ENCODE measurements at regions not wholly inside any gene's neighbourhood (a gene's known extent, or its start where the extent isn't known, plus 50 kb on each side); places are given as distances from the start of the nearest gene placed in this dataset.
A peak's percentile ranks its signal among the peaks of the same experiment; 100 is the strongest.

GRCh38 chr12:115507560-115507889, 770.0 kb downstream of the MED13L start:
- no peak for DNase-seq (ENCODE audit: low read depth)

GRCh38 chr12:115506822-115507559, 770.5 kb downstream of the MED13L start:
- DNase-seq (ENCODE audit: low read depth): no peak

GRCh38 chr12:115504306-115505290, 772.9 kb downstream of the MED13L start:
- DNase-seq (ENCODE audit: low read depth): no peak

- no peak for DNase-seq (ENCODE audit: low read depth)
These were observed 776.6 kb downstream of the MED13L start for GRCh38 chr12:115500872-115501271.

GRCh38 chr12:115495300-115495699, 782.2 kb downstream of the MED13L start:
- DNase-seq (ENCODE audit: low read depth): no peak

GRCh38 chr12:115492553-115492952, 784.9 kb downstream of the MED13L start:
- DNase-seq (ENCODE audit: low read depth): no peak

GRCh38 chr12:115491511-115492250, 785.8 kb downstream of the MED13L start:
- no peak for DNase-seq (ENCODE audit: low read depth)

- no peak for DNase-seq (ENCODE audit: low read depth)
These were observed 788.2 kb downstream of the MED13L start for GRCh38 chr12:115489253-115489652.

- no peak for DNase-seq (ENCODE audit: low read depth)
These were observed 791.5 kb downstream of the MED13L start for GRCh38 chr12:115485967-115486366.

- DNase-seq (ENCODE audit: low read depth): no peak
These were observed 792.0 kb downstream of the MED13L start for GRCh38 chr12:115485503-115485902.

- no peak for DNase-seq (ENCODE audit: low read depth)
These were observed 794.5 kb downstream of the MED13L start for GRCh38 chr12:115482943-115483342.

- no peak for DNase-seq (ENCODE audit: low read depth)
These were observed 796.4 kb downstream of the MED13L start for GRCh38 chr12:115481141-115481540.

GRCh38 chr12:115478505-115478904, 794.5 kb upstream of the TBX3 start:
- DNase-seq (ENCODE audit: low read depth): no peak

- DNase-seq (ENCODE audit: low read depth): no peak
These were observed 790.8 kb upstream of the TBX3 start for GRCh38 chr12:115474539-115475353.

- no peak for DNase-seq (ENCODE audit: low read depth)
These were observed 789.4 kb upstream of the TBX3 start for GRCh38 chr12:115473257-115473956.

GRCh38 chr12:115472852-115473251, 788.9 kb upstream of the TBX3 start:
- no peak for DNase-seq (ENCODE audit: low read depth)

- no peak for DNase-seq (ENCODE audit: low read depth)
These were observed 787.0 kb upstream of the TBX3 start for GRCh38 chr12:115470977-115471376.

GRCh38 chr12:115470526-115470925, 786.6 kb upstream of the TBX3 start:
- no peak for DNase-seq (ENCODE audit: low read depth)

- peak; percentile 58 for DNase-seq (ENCODE audit: low read depth)
These were observed 784.1 kb upstream of the TBX3 start for GRCh38 chr12:115468087-115468510.

GRCh38 chr12:115467531-115467930, 783.6 kb upstream of the TBX3 start:
- DNase-seq (ENCODE audit: low read depth): peak; percentile 32

GRCh38 chr12:115466076-115466475, 782.1 kb upstream of the TBX3 start:
- no peak for DNase-seq (ENCODE audit: low read depth)

All from EH (cell line).